DND-41 (cell line): ENCODE measurements at regions not wholly inside any gene's neighbourhood (a gene's known extent, or its start where the extent isn't known, plus 50 kb on each side); places are given as distances from the start of the nearest gene placed in this dataset.

Experiments
- ATAC-seq: fragments of 200-7000 bp; cut with Tn5 transposase; 3 replicates; pipeline ENCODE4 v1.9.1; 2021; ENCODE audit warnings: low read depth; ENCODE audit not compliant: insufficient read depth
- DNase-seq: peaks from one replicate; pipeline ENCODE4 v3.0.0-alpha.2; 2020
- H2AFZ ChIP-seq: 2 replicates; pipeline ENCODE4 v1.6.0; 2012; ENCODE audit warnings: low read depth, low read length
- H3K27ac ChIP-seq: 2 replicates; pipeline ENCODE4 v1.5.1; 2012; ENCODE audit warnings: low read length, inconsistent platforms
- H3K27me3 ChIP-seq: fragments of 200-600 bp; sonication (generic); 2 replicates; pipeline ENCODE4 v1.6.0; 2012; ENCODE audit warnings: low read length, mild to moderate bottlenecking, inconsistent platforms; ENCODE audit not compliant: insufficient read depth, poor library complexity
- H3K36me3 ChIP-seq: 2 replicates; pipeline ENCODE4 v1.5.1; 2012; ENCODE audit warnings: low read length, inconsistent platforms; ENCODE audit not compliant: insufficient read depth
- H3K4me1 ChIP-seq: 2 replicates; pipeline ENCODE4 v1.5.1; 2012; ENCODE audit warnings: mild to moderate bottlenecking, low read length; ENCODE audit not compliant: insufficient read depth
- H3K4me2 ChIP-seq: 2 replicates; pipeline ENCODE4 v1.6.0; 2012; ENCODE audit warnings: mild to moderate bottlenecking, moderate library complexity, low read length, inconsistent platforms; ENCODE audit not compliant: insufficient read depth
- H3K4me3 ChIP-seq, 2 experiments: fragments of 200-600 bp in 1 of 2; shearing (Covaris generic) in 1 of 2; 2 replicates each; pipeline ENCODE4 v1.5.1; 2012 to 2016; ENCODE audit warnings: inconsistent platforms in 2 of 2, low read length in 2 of 2, mild to moderate bottlenecking in 2 of 2, low read depth in 1 of 2, moderate library complexity in 1 of 2
- H3K79me2 ChIP-seq: 2 replicates; pipeline ENCODE4 v1.6.0; 2012; ENCODE audit warnings: low read length, inconsistent platforms; ENCODE audit not compliant: insufficient read depth
- H3K9ac ChIP-seq: 2 replicates; pipeline ENCODE4 v1.6.0; 2012; ENCODE audit warnings: low read depth, mild to moderate bottlenecking, inconsistent platforms, low read length, moderate library complexity
- H3K9me3 ChIP-seq: 2 replicates; pipeline ENCODE4 v1.5.1; 2012; ENCODE audit warnings: low read length, moderate library complexity, mild to moderate bottlenecking, inconsistent platforms; ENCODE audit not compliant: insufficient read depth, severe bottlenecking
- H4K20me1 ChIP-seq: 2 replicates; pipeline ENCODE4 v1.6.0; 2012; ENCODE audit warnings: low read length; ENCODE audit not compliant: insufficient read depth
- EZH2 ChIP-seq: IDR thresholded peaks from 3 replicates; pipeline ENCODE4 v1.6.1; 2012; ENCODE audit warnings: borderline replicate concordance, low read depth, mild to moderate bottlenecking, moderate library complexity, low read length, inconsistent platforms; ENCODE audit not compliant: severe bottlenecking
- TF ChIP-seq, protein P1 (sequence below): IDR thresholded peaks from 2 replicates; pipeline ENCODE4 v1.5.1; 2012; ENCODE audit warnings: borderline replicate concordance, low read length, moderate library complexity, mild to moderate bottlenecking; ENCODE audit not compliant: poor library complexity, severe bottlenecking; ENCODE audit errors: extremely low read depth

GRCh38 chrX:69077895-69078455 lies 87.3 kb downstream of the PJA1 start:
- Histone ChIP-seq H4K20me1 (no peaks in the 10 kb centered on the region), H3K36me3 (no peaks in the 10 kb centered on the region), H3K4me3 (no peak overlapping the region), H2AFZ (no peak overlapping the region), H3K9ac (no peak overlapping the region), H3K79me2 (no peaks in the 10 kb centered on the region), H3K27me3 (no peaks in the 10 kb centered on the region), H3K4me1 (no peaks in the 10 kb centered on the region), H3K27ac (no peak overlapping the region), H3K9me3 (no peaks in the 10 kb centered on the region), H3K4me2 (no peak overlapping the region)
- ATAC-seq = 0 out of 3 replicates have a peak, but pooled peaks have one; percentile 35
- no peak for TF ChIP-seq EZH2
- TF ChIP-seq, protein P1, sequence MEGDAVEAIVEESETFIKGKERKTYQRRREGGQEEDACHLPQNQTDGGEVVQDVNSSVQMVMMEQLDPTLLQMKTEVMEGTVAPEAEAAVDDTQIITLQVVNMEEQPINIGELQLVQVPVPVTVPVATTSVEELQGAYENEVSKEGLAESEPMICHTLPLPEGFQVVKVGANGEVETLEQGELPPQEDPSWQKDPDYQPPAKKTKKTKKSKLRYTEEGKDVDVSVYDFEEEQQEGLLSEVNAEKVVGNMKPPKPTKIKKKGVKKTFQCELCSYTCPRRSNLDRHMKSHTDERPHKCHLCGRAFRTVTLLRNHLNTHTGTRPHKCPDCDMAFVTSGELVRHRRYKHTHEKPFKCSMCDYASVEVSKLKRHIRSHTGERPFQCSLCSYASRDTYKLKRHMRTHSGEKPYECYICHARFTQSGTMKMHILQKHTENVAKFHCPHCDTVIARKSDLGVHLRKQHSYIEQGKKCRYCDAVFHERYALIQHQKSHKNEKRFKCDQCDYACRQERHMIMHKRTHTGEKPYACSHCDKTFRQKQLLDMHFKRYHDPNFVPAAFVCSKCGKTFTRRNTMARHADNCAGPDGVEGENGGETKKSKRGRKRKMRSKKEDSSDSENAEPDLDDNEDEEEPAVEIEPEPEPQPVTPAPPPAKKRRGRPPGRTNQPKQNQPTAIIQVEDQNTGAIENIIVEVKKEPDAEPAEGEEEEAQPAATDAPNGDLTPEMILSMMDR = no peak
- no peak for DNase-seq

DNA sequence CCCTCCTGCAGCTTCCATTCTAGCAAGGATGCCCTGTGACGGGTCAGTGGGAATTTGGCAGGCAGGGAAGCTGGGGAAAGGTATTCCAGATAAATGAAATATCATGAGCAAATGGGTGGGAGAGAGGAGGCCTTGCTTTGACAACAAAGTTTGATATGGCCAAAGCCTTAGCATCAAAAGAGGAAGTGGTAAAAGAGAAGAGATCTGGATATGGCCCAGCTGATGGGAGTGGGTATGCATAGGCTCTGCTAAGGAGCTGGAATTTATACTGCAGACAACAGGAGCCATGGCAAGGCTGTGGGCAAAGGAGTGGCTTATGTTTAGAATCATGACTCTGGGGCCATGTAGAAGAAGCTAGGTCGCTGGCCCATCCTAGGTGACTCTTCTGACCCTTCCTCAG lies 89.2 kb downstream of the PJA1 start:
- no peak overlapping the region for H2AFZ ChIP-seq
- H3K9me3 ChIP-seq = no peaks in the 10 kb centered on the region
- H4K20me1 ChIP-seq = no peaks in the 10 kb centered on the region
- ATAC-seq = no peak
- DNase-seq = no peak
- no peak overlapping the region for H3K4me2 ChIP-seq
- H3K79me2 ChIP-seq = no peaks in the 10 kb centered on the region
- no peaks in the 10 kb centered on the region for H3K4me1 ChIP-seq
- no peaks in the 10 kb centered on the region for H3K36me3 ChIP-seq
- no peak overlapping the region for H3K4me3 ChIP-seq
- TF ChIP-seq EZH2 = no peak
- TF ChIP-seq, protein P1 = no peak
- no peaks in the 10 kb centered on the region for H3K27me3 ChIP-seq
- no peak overlapping the region for H3K9ac ChIP-seq
- no peak overlapping the region for H3K27ac ChIP-seq

DNA sequence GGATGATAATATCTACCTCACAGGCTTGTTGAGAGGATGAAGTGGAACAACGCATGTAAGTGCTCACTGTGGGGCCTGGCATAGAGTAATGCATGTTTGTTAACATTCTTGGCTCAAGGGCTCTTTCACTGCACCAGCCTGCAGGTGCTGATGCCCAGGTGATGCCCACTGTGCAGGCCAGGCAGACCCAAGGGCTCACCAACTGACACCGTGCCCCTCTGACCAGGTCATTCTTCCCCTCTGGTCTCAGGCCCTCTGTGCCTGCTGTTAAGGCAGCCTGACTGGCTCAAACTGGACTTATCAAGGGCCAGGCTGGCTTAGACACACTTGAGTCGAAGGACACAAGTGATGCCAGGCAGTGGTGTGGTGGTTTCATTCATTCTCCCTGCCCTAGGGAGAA lies 90.5 kb downstream of the PJA1 start:
- no peaks in the 10 kb centered on the region for H3K79me2 ChIP-seq
- no peak overlapping the region for H3K4me2 ChIP-seq
- no peak overlapping the region for H3K4me3 ChIP-seq
- DNase-seq = no peak
- TF ChIP-seq, protein P1 = no peak
- no peak for TF ChIP-seq EZH2
- ATAC-seq = no peak
- no peaks in the 10 kb centered on the region for H3K9me3 ChIP-seq
- H2AFZ ChIP-seq = no peak overlapping the region
- no peaks in the 10 kb centered on the region for H3K4me1 ChIP-seq
- no peak overlapping the region for H3K9ac ChIP-seq
- H4K20me1 ChIP-seq = no peaks in the 10 kb centered on the region
- H3K27me3 ChIP-seq = no peaks in the 10 kb centered on the region
- H3K27ac ChIP-seq = no peak overlapping the region
- no peaks in the 10 kb centered on the region for H3K36me3 ChIP-seq
